ENCODE measurements at regions not wholly inside any gene's neighbourhood (a gene's known extent, or its start where the extent isn't known, plus 50 kb on each side); places are given as distances from the start of the nearest gene placed in this dataset.
"Not testable (repeated sequence)": the region's sequence is repeated elsewhere in the genome, so short reads cannot be mapped to it uniquely, and the experiment has no call there.

- Histone ChIP-seq H3K4me3 (no peak overlapping the region), H3K27me3 (no peaks in the 10 kb centered on the region), H3K4me1 (no peaks in the 10 kb centered on the region), H3K9me3 (no peaks in the 10 kb centered on the region), H3K27ac (no peak overlapping the region), H3K36me3 (no peaks in the 10 kb centered on the region)
- no peak for DNase-seq (ENCODE audit: low spot score in 2 of 2)
- TF ChIP-seq POLR2A (IDR thresholded peaks at IDR 0.05) (no peak), POLR2AphosphoS5 (IDR thresholded peaks at IDR 0.05) (no peak), EP300 (IDR thresholded peaks at IDR 0.05) (no peak), CTCF (IDR thresholded peaks at IDR 0.05) (no peak)
- 58% methylated on average over 5 of the region's 5 CpGs for WGBS
These were observed 301.3 kb downstream of the REEP3 start for GRCh38 chr10:63822496-63822895.

- no peak overlapping the region for H3K4me3 ChIP-seq
- H3K9me3 ChIP-seq: no peaks in the 10 kb centered on the region
- no peak for TF ChIP-seq POLR2A (IDR thresholded peaks at IDR 0.05)
- no peak for TF ChIP-seq EP300 (IDR thresholded peaks at IDR 0.05)
- TF ChIP-seq POLR2AphosphoS5 (IDR thresholded peaks at IDR 0.05): no peak
- no peak for TF ChIP-seq CTCF (IDR thresholded peaks at IDR 0.05)
- H3K27me3 ChIP-seq: no peaks in the 10 kb centered on the region
- H3K27ac ChIP-seq: no peak overlapping the region
- no peaks in the 10 kb centered on the region for H3K4me1 ChIP-seq
- no peak for DNase-seq (ENCODE audit: low spot score in 2 of 2)
- H3K36me3 ChIP-seq: no peaks in the 10 kb centered on the region
These were observed 303.9 kb downstream of the REEP3 start for GRCh38 chr10:63825111-63825510.

- no peak for DNase-seq (ENCODE audit: low spot score in 2 of 2)
- Histone ChIP-seq H3K27ac (no peak overlapping the region), H3K4me1 (no peaks in the 10 kb centered on the region), H3K27me3 (no peaks in the 10 kb centered on the region), H3K9me3 (no peaks in the 10 kb centered on the region), H3K4me3 (no peak overlapping the region), H3K36me3 (no peaks in the 10 kb centered on the region)
- 63% methylated on average over 5 of the region's 5 CpGs for WGBS
- TF ChIP-seq CTCF (IDR thresholded peaks at IDR 0.05) (no peak), POLR2AphosphoS5 (IDR thresholded peaks at IDR 0.05) (no peak), EP300 (IDR thresholded peaks at IDR 0.05) (no peak), POLR2A (IDR thresholded peaks at IDR 0.05) (no peak)
These were observed 304.6 kb downstream of the REEP3 start for GRCh38 chr10:63825766-63826165.

- not testable (repeated sequence) for H3K9me3 ChIP-seq; H3K4me1 ChIP-seq; H3K4me3 ChIP-seq; H3K36me3 ChIP-seq; H3K27ac ChIP-seq; DNase-seq (ENCODE audit: low spot score in 2 of 2); H3K27me3 ChIP-seq
- 82% methylated on average over 3 of the region's 3 CpGs for WGBS
These were observed 305.8 kb downstream of the REEP3 start for GRCh38 chr10:63827018-63827417.

- Histone ChIP-seq H3K9me3 (no peaks in the 10 kb centered on the region), H3K4me3 (no peak overlapping the region), H3K27me3 (no peaks in the 10 kb centered on the region), H3K4me1 (no peaks in the 10 kb centered on the region), H3K27ac (no peak overlapping the region), H3K36me3 (no peaks in the 10 kb centered on the region)
- no peak for TF ChIP-seq EP300 (IDR thresholded peaks at IDR 0.05)
- TF ChIP-seq CTCF (IDR thresholded peaks at IDR 0.05): no peak
- no peak for TF ChIP-seq POLR2AphosphoS5 (IDR thresholded peaks at IDR 0.05)
- no peak for TF ChIP-seq POLR2A (IDR thresholded peaks at IDR 0.05)
- 72% methylated on average over 2 of the region's 2 CpGs for WGBS
- DNase-seq (ENCODE audit: low spot score in 2 of 2): no peak
These were observed 307.8 kb downstream of the REEP3 start for GRCh38 chr10:63829020-63829419.

- no peaks in the 10 kb centered on the region for H3K9me3 ChIP-seq
- H3K27ac ChIP-seq: no peak overlapping the region
- H3K4me1 ChIP-seq: no peaks in the 10 kb centered on the region
- H3K27me3 ChIP-seq: no peaks in the 10 kb centered on the region
- no peak overlapping the region for H3K4me3 ChIP-seq
- DNase-seq (ENCODE audit: low spot score in 2 of 2): no peak
- TF ChIP-seq CTCF (IDR thresholded peaks at IDR 0.05) (no peak), POLR2A (IDR thresholded peaks at IDR 0.05) (no peak), EP300 (IDR thresholded peaks at IDR 0.05) (no peak), POLR2AphosphoS5 (IDR thresholded peaks at IDR 0.05) (no peak)
- 66% methylated on average over 5 of the region's 5 CpGs for WGBS
- no peaks in the 10 kb centered on the region for H3K36me3 ChIP-seq
These were observed 308.5 kb downstream of the REEP3 start for GRCh38 chr10:63829573-63830149.
